B cell (primary cell): ENCODE measurements at regions not wholly inside any gene's neighbourhood (a gene's known extent, or its start where the extent isn't known, plus 50 kb on each side); places are given as distances from the start of the nearest gene placed in this dataset.

Experiments
- ATAC-seq: fragments of 200-7000 bp; cut with Tn5 transposase; one replicate; pipeline ENCODE4 v1.10.0; 2021; ENCODE audit warnings: low read depth, mild to moderate bottlenecking, moderate number of reproducible peaks, moderate library complexity
- CTCF ChIA-PET: fragments of 350-600 bp; sonication (Branson Sonifier 250); formaldehyde crosslinking; loops from one replicate; lab custom pipeline; 2021; ENCODE audit warnings: antibody characterized with exemption, inconsistent platforms; lab: Charles Lee
- POLR2A ChIA-PET: fragments of 350-600 bp; sonication (Branson Sonifier 250); formaldehyde crosslinking; loops from one replicate; lab custom pipeline; 2021; ENCODE audit warnings: antibody characterized with exemption; lab: Charles Lee
- DNase-seq: peaks from one replicate; pipeline ENCODE4 v3.0.0; 2013
- H2AFZ ChIP-seq: 2 replicates; pipeline ENCODE4 v1.6.1; 2012; ENCODE audit warnings: mild to moderate bottlenecking, low read depth, low read length; ENCODE audit not compliant: insufficient read depth, poor library complexity, severe bottlenecking
- H3K27ac ChIP-seq, 2 donors: 1 replicate in 1 of 2; 2 replicates in 1 of 2; pipeline ENCODE4 v1.5.1; 2012 to 2013; ENCODE audit warnings: low read length in 2 of 2, mild to moderate bottlenecking in 2 of 2, moderate library complexity in 1 of 2
- H3K27me3 ChIP-seq, 4 experiments: fragments of 200-600 bp in 1 of 4; sonication (generic) in 1 of 4; replicated peaks in 1 of 4; 1 replicate in 2 of 4; 2 replicates in 2 of 4; pipeline versions ENCODE4 v1.6.1 to v1.7.0; 2013 to 2016; ENCODE audit warnings: low read length in 3 of 4, mild to moderate bottlenecking in 2 of 4, mixed read lengths in 1 of 4, moderate library complexity in 1 of 4; ENCODE audit not compliant: insufficient read depth in 4 of 4, control insufficient read depth in 3 of 4; ENCODE audit errors: control extremely low read depth in 1 of 4
- H3K36me3 ChIP-seq, 2 experiments: replicated peaks in 1 of 2; 1 replicate in 1 of 2; 2 replicates in 1 of 2; pipeline versions ENCODE4 v1.6.1 to v1.7.1; 2013; ENCODE audit warnings: low read length in 1 of 2; ENCODE audit not compliant: insufficient read depth in 2 of 2, control insufficient read depth in 1 of 2; ENCODE audit errors: control extremely low read depth in 1 of 2, extremely low read depth in 1 of 2
- H3K4me1 ChIP-seq, 2 donors: fragments of 200-600 bp in 1 of 2; sonication (generic) in 1 of 2; 1 replicate in 1 of 2; 2 replicates in 1 of 2; pipeline versions ENCODE4 v1.5.1 to v1.6.1; 2013 to 2017; ENCODE audit warnings: low read length in 2 of 2; ENCODE audit not compliant: control insufficient read depth in 2 of 2, insufficient read depth in 2 of 2
- H3K4me2 ChIP-seq: replicated peaks from 2 replicates; pipeline ENCODE3; 2012; ENCODE audit warnings: mild to moderate bottlenecking, low read depth, low read length; ENCODE audit not compliant: poor library complexity, severe bottlenecking
- H3K4me3 ChIP-seq, 5 experiments: fragments of 200-600 bp in 1 of 5; sonication (generic) in 1 of 5; 1 replicate in 3 of 5; 2 replicates in 2 of 5; pipeline versions ENCODE4 v1.5.1 to v1.7.0; 2011 to 2016; ENCODE audit warnings: low read length in 4 of 5, mild to moderate bottlenecking in 4 of 5, low read depth in 2 of 5, control low read depth in 1 of 5, moderate library complexity in 1 of 5; ENCODE audit not compliant: insufficient read depth in 1 of 5; ENCODE audit errors: control extremely low read depth in 1 of 5, extremely low read depth in 1 of 5
- H3K79me2 ChIP-seq: fragments of 200-600 bp; sonication (generic); one replicate; pipeline ENCODE4 v1.6.0; 2016; ENCODE audit warnings: low read length; ENCODE audit not compliant: control insufficient read depth, insufficient read depth
- H3K9ac ChIP-seq: fragments of 200-600 bp; sonication (generic); 2 replicates; pipeline ENCODE4 v1.6.1; 2017; ENCODE audit warnings: mild to moderate bottlenecking, low read length, moderate library complexity
- H3K9me3 ChIP-seq, 3 donors: one replicate each; pipeline versions ENCODE4 v1.6.1 to v1.7.1; 2013; ENCODE audit warnings: low read length in 2 of 3; ENCODE audit not compliant: control insufficient read depth in 2 of 3, insufficient read depth in 1 of 3; ENCODE audit errors: control extremely low read depth in 1 of 3
- H4K20me1 ChIP-seq: 2 replicates; pipeline ENCODE4 v1.6.0; 2012; ENCODE audit warnings: mild to moderate bottlenecking, low read length; ENCODE audit not compliant: insufficient read depth, control insufficient read depth, poor library complexity, severe bottlenecking
- H3K27ac Mint-ChIP-seq: one replicate; pipeline ENCODE4 v1.8.0; 2021; ENCODE audit warnings: mixed read lengths
- H3K27me3 Mint-ChIP-seq: one replicate; pipeline ENCODE4 v1.8.0; 2021; ENCODE audit warnings: mixed read lengths
- H3K4me1 Mint-ChIP-seq: one replicate; pipeline ENCODE4 v1.8.0; 2021; ENCODE audit warnings: mixed read lengths
- H3K4me3 Mint-ChIP-seq: one replicate; pipeline ENCODE4 v1.8.0; 2021; ENCODE audit warnings: mixed read lengths
- H3K9me3 Mint-ChIP-seq: one replicate; pipeline ENCODE4 v1.8.0; 2022; ENCODE audit warnings: mixed read lengths; ENCODE audit not compliant: insufficient read depth
- EZH2 ChIP-seq: IDR thresholded peaks from 2 replicates; pipeline ENCODE4 v1.6.1; 2012; ENCODE audit warnings: borderline replicate concordance, low read depth, mild to moderate bottlenecking, moderate library complexity, low read length; ENCODE audit not compliant: insufficient read depth, poor library complexity, severe bottlenecking
- WGBS: methylation state at CpG from one replicate; pipeline ENCODE4 v1.1.5; 2013; ENCODE audit warnings: missing lambda C conversion rate; ENCODE audit not compliant: insufficient coverage; 5-methylcytosine and 5-hydroxymethylcytosine counted together
- intact Hi-C: fragments of 100-400 bp; cut with micrococcal nuclease; formaldehyde crosslinking; loops from one replicate; pipeline ENCODE4 v1.10.0; 2022
- TF ChIP-seq, protein P1 (sequence below): fragments of 200-600 bp; IDR thresholded peaks from one replicate; pipeline ENCODE4 v1.8.0; 2022; ENCODE audit warnings: antibody characterized with exemption, mild to moderate bottlenecking

DNA sequence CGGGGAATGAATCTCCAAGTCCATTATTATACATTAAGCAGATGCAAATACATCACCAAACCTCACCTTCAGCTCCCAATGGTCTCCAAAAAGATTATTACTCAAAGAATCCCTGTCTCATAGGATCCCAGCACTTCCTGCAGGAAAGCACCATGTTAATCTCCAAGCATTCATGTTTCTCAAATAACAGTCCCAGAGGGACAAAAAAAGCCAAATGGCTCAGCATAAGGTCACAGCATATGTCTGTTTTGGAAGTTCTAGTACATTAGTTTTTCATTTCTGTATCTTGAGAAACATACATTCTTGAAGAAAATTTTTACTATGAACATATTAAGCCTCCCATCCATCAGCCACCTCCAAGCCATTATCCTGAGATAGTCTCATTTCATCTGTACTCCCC, 103.3 kb downstream of the METTL4 start:
- Histone ChIP-seq H4K20me1 (no peaks in the 10 kb centered on the region), H3K36me3 (no peaks in the 10 kb centered on the region), H3K79me2 (no peaks in the 10 kb centered on the region), H2AFZ (no peak overlapping the region), H3K9me3 (no peaks in the 10 kb centered on the region), H3K27ac (no peak overlapping the region), H3K27me3 (no peaks in the 10 kb centered on the region), H3K9ac (no peak overlapping the region), H3K4me1 (no peaks in the 10 kb centered on the region), H3K4me2 (no peak overlapping the region), H3K4me3 (no peak overlapping the region)
- peaks cover 12% of the 10 kb centered on the region for H3K27me3 Mint-ChIP-seq
- no peak overlapping the region for H3K4me3 Mint-ChIP-seq
- no peak for DNase-seq
- TF ChIP-seq, protein P1, sequence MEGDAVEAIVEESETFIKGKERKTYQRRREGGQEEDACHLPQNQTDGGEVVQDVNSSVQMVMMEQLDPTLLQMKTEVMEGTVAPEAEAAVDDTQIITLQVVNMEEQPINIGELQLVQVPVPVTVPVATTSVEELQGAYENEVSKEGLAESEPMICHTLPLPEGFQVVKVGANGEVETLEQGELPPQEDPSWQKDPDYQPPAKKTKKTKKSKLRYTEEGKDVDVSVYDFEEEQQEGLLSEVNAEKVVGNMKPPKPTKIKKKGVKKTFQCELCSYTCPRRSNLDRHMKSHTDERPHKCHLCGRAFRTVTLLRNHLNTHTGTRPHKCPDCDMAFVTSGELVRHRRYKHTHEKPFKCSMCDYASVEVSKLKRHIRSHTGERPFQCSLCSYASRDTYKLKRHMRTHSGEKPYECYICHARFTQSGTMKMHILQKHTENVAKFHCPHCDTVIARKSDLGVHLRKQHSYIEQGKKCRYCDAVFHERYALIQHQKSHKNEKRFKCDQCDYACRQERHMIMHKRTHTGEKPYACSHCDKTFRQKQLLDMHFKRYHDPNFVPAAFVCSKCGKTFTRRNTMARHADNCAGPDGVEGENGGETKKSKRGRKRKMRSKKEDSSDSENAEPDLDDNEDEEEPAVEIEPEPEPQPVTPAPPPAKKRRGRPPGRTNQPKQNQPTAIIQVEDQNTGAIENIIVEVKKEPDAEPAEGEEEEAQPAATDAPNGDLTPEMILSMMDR = no peak
- TF ChIP-seq EZH2 = no peak
- no peak overlapping the region for H3K27ac Mint-ChIP-seq
- CTCF ChIA-PET = no interaction called here
- no peak for ATAC-seq
- intact Hi-C loops = no loop called here
- 67% methylated on average over 1 of the region's 1 CpG for WGBS
- no peaks in the 10 kb centered on the region for H3K9me3 Mint-ChIP-seq
- H3K4me1 Mint-ChIP-seq = no peaks in the 10 kb centered on the region
- POLR2A ChIA-PET = no interaction called here

DNA sequence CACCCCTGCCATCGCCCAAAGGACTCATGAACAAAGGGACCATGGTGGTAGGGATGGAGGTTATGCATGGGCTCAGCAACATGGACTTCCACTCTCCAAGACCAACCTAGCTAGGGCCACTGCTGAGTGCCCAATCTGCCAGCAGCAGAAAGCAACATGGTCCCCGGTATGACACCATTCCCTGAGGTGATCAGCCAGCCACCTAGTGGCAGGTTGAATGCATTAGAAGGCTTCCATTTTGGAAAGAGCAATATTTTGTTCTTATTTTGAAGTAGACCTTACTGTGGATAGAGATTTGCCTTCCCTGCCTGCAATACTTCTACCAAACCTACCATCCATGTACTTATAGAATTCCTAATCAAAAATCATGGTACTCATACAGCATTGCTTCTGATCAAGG, 99.8 kb downstream of the METTL4 start:
- H3K4me2 ChIP-seq = no peak overlapping the region
- Mint-ChIP-seq H3K9me3 (no peaks in the 10 kb centered on the region), H3K27me3 (peaks cover 11% of the 10 kb centered on the region), H3K4me1 (no peaks in the 10 kb centered on the region), H3K27ac (no peak overlapping the region), H3K4me3 (no peak overlapping the region)
- no peak overlapping the region for H3K4me3 ChIP-seq
- no peaks in the 10 kb centered on the region for H3K79me2 ChIP-seq
- no peaks in the 10 kb centered on the region for H3K4me1 ChIP-seq
- TF ChIP-seq EZH2 = no peak
- TF ChIP-seq, protein P1 = no peak
- ATAC-seq = no peak
- POLR2A ChIA-PET = no interaction called here
- no peak overlapping the region for H2AFZ ChIP-seq
- H4K20me1 ChIP-seq = no peaks in the 10 kb centered on the region
- no peaks in the 10 kb centered on the region for H3K27me3 ChIP-seq
- H3K27ac ChIP-seq = no peak overlapping the region
- no CpG with 5 or more reads among the region's 2 CpGs for WGBS
- CTCF ChIA-PET = interaction anchor here (0.6 kb wide), 1 partner anchor 52 kb away, joined by 3 read pairs; no protein-coding TSS in a partner anchor
- intact Hi-C loops = no loop called here
- H3K9me3 ChIP-seq = no peaks in the 10 kb centered on the region
- H3K9ac ChIP-seq = no peak overlapping the region
- DNase-seq = no peak
- no peaks in the 10 kb centered on the region for H3K36me3 ChIP-seq
